ENCODE measurements at regions not wholly inside any gene's neighbourhood (a gene's known extent, or its start where the extent isn't known, plus 50 kb on each side); places are given as distances from the start of the nearest gene placed in this dataset.
"Not testable (repeated sequence)": the region's sequence is repeated elsewhere in the genome, so short reads cannot be mapped to it uniquely, and the experiment has no call there.

DNA sequence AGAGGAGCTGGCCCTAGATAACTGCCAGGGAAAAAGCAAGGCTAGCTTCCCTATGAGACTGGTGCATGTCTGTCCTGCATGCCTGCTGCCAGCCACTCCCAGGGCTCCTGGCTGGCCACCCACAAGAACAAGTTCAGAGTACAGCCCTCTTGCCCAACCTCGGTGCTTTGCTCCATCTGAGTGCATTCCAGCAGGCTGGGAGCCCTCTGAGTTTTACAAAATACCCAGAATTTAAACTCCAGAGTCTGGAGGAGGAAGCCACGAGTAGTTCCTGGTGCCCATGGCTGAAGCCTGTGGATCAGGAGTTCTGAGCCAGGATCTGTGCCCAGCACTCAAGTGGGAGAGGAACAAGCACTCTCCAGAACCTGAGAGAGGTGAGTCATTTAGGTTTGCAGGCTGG is 111.6 kb downstream of the MAGEE2 start:
- DNase-seq = no peak

DNA sequence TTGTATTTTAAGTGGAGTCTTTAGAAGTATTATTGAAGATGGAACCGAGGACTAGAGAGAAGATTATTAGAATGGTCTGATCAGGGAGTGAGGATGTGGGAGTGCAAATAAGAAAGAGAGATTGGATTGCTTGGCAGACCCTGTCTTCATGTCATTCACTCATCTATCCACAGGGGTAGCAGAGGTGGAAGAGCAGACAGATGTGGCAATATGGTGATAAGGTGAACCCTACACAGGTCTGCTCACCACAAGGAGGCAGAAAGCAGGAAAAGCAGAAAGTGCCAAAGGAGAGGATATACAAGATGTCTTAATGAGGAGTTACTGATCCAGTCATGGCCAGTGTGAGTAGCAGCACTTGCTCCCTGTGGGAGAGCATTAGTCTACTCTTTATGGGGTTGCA is 129.4 kb downstream of the MAGEE2 start:
- no peak for DNase-seq

DNA sequence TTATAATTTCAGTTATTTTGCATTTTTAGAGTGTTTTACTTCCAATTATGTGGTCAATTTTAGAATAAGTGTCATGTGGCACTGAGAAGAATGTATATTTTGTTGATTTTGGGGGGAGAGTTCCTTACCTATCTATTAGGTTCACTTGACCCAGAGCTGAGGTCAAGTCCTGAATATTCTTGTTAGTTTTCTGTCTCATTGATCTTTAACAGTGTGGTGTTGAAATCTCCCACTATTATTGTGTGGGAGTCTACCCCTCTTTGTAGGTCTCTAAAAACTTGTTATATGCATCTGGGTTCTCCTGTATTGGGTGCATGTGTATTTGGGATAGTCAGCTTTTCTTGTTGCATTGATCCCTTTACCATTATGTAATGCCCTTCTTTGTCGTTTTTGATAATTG is 127.0 kb upstream of the ZDHHC15 start:
- DNase-seq = no peak

DNA sequence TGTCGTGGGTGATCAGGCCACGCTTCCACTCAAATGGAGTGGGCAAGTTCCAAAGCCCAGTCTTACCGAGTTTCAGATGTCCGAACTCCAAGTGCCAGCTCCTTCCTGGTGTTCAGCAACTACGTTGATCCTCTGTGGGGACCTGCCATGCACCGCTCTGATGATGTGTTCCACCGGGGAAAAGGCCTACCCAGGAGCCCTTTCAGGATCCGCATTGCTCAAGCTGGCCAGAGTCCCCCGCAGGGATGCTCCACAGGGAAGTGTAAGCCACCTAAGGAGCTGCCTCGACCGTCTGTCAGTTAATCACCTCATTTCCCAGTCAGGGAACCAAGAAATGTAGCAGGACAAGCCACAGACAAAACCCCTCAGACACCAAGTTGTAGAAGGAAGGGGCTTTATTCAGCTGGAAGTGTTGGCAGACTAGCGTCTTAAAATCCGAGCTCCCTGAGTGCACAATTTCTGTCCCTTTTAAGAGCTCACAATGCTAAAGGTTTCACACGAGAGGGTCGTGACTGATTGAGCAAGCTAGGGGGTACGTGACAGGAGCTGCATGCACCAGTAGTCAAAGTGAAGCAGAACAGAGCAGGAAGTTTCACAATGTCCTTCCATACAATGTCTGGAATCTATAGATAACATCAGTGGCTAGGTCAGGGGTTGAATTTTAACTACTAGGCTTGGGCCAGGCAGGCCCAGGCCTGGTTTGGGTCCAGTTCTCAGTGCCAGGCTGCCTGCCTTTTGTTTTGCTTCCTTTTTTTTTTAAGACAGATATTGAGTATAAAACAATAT is 126.2 kb upstream of the ZDHHC15 start:
- no peak for DNase-seq

DNA sequence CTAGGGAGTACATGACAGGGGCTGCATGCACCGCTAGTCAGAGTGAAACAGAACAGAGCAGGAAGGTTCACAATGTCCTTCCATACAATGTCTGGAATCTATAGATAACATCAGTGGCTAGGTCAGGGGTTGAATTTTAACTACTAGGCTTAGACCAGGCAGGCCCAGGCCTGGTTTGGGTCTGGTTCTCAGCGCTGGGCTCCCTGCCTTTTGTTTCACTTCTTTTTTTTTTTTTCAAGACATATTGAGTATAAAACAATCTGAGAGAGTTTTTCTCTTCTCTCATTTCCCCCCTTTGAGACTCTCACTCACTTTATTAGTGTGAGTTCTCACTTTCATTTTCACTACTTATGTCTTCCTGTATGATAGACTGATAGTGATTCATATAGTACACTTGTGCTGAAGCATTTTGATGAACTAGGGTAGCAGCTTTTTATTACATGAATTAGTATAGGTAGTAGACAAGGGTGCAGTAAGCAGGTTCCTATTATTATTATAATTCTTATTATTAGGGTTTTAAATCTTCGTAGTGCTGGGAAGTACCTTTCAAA is 120.0 kb upstream of the ZDHHC15 start:
- no peak for DNase-seq

DNA sequence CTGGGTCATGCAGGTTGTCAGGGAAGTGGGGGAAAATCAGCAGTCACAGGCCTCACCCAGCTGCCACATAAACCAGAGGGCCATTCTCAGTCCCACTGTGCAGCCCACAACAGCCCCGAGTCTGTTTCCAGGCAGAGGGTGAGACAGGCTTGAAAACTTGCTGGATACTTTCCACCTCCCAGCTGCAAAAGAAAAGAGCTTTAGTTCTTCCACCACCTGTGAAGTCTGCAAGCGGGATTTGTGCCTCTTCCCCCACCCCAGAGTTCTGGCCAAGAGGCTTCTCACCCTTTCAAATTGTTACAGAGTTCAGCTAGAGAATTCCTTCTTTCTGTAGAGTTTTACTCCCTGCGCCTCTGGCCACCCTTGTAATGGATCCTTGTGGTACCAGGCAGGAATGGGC is 115.5 kb upstream of the ZDHHC15 start:
- DNase-seq = no peak

DNA sequence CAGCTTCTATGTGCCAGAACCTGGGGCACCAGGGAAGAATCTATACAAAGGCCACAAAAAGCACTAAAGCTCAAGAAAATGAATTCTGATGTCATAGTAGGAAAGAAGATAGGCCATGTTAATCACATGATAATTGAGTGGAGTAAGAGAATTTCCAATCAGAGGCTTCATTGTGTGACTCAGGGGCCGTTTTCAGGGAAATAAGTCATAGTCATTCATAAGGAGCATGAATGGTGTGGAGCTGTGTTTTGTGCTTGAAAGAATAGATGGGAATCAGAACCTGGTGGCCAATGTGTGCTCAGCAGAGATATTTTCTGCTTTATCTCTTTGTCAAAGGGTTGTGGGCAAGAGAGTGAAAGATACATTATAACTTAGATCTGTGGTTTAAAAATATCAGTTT is 102.4 kb upstream of the ZDHHC15 start:
- no peak for DNase-seq

DNA sequence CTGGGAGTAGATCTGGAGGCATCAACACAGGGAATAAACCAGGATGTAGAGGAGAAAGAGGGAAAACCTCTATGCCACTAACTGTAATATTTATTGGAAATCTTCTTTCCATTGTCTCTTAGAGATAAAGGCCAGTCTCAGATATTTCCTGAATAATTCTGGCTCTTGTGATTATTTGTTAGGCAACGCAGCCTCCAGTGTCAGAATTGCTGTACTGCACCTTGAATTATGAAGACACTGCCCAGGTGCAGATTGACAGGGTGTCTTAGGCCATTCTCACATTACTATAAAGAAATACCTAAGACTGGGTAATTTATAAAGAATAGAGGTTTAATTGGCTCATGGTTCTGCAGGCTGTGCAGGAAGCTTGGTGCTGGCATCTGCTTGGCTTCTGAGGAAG is 100.7 kb upstream of the ZDHHC15 start:
- DNase-seq = peak in 1 of 3 experiments; percentile 39

DNA sequence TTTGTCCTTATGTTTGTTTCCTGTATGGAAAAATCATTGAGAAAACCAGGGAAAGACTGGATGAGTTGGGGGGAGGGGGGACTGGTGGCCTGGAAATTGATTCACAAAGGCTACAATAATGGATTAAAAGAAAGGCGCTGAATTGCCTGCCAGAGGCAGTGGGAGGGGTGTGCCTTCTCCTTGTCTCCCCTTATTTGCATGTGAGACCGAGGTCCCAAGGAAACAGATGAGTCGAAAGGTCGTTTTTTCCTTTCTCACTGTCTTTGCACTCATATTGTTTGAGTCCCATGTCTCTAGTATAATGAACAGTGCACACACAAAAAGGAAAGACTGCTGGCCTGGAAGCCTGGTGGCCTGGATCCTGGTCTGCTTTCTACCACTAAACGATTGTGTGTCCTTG is 86.6 kb upstream of the ZDHHC15 start:
- no peak for DNase-seq

DNA sequence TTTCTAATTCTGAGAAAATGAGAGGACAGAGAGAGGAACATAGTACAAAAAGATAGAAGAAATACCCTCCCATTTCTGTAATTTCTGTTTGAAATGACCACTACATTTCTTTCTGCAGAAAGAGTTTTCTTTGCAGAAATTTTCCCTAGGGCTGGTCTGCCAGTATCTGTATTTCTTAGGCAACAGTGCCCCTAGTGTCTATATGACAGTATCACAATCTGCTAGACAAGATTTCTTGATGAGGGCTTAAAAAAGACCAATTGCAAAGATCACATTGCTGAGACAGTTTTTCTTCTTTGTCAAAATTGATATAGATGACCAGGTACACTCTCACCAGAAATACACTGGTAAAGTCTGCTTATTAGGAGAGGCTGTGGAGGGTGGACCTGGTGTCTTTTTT is 81.0 kb upstream of the ZDHHC15 start:
- peak in 1 of 3 experiments; percentile 67 for DNase-seq

DNA sequence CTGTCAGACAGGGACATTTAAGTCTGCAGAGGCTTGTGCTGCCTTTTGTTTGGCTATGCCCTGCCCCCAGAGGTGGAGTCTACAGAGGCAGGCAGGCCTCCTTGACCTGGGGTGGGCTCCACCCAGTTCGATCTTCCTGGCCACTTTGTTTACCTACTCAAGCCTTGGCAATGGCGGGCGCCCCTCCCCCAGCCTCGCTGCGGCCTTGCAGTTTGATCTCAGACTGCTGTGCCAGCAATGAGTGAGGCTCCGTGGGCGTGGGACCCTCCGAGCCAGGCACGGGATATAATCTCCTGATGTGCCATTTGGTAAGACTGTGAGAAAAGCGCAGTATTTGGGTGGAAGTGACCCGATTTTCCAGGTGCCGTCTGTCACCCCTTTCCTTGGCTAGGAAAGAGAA is 79.2 kb upstream of the ZDHHC15 start:
- not testable (repeated sequence) for DNase-seq

DNA sequence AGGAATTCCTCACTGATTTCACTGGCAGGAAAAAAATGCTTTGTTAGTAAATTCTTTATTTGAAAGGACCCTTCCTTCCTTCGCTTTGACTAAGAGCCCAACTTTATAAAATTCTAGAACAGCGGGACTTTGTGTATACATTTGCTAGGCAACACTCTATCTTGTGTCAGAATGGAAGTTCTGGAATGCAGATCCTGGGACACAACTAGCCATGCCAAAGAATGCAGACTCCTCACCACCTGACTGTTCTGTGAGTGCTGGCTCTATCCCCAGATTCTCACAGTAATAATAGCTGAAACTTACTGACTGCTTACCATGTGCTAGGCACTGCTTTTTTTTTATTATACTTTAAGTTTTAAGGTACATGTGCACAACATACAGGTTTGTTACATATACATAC is 73.3 kb upstream of the ZDHHC15 start:
- no peak for DNase-seq

DNA sequence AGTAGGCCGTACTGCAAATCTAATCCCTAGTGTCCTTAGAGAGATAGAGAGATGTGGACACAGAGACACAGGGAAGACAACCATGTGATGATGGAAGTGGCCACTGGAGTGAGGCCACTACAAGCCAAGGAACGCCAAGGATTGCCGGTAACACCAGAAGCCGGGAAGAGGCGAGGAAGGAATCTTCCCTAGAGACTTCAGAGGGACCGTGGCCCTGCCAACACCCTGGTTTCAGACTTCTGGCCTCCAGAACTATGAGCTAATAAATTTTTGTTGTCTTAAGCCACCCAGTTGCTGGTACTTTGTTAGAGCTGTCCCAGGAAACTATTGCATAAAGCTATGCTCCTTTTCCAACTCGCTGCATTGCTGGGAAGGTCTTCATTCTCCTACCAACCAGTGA is 70.3 kb upstream of the ZDHHC15 start:
- DNase-seq = not testable (repeated sequence)

DNA sequence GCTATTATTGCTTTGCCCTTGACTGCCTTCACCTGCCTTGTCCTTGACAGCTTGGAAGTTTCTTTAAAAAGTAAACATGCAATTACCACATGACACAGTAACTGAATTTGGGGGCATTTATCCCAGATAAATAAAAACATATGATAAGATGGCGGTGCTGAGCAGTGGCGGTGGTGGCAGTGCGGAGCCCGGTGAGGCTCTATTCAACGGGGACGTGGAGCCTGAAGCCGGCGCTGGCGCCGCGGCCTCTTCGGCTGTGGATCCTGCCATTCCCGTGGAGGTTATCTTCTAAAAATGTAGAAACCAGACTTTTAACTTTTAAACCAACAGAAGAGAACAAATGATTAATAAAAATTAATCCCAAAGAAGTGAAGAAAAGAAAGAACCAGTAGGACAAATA is 59.7 kb upstream of the ZDHHC15 start:
- no peak for DNase-seq
